IMR-90 (cell line): ENCODE measurements at regions not wholly inside any gene's neighbourhood (a gene's known extent, or its start where the extent isn't known, plus 50 kb on each side); places are given as distances from the start of the nearest gene placed in this dataset.

Source experiments
- ATAC-seq: fragments of 200-7000 bp; cut with Tn5 transposase; 2 replicates; pipeline ENCODE4 v1.9.1; 2020; ENCODE audit warnings: low read depth, mild to moderate bottlenecking, moderate library complexity
- BruUV-seq: library from RNA; stranded (reverse); fragments of 400-500 nt; replicated peaks from 2 replicates; lab custom pipeline; 2021; lab: Mats Ljungman, UMichigan
- CTCF ChIA-PET: fragments of 300-600 bp; formaldehyde crosslinking; extraction: SDS; loops from one replicate; lab custom pipeline; 2021; ENCODE audit warnings: antibody characterized with exemption; lab: Yijun Ruan, JAX
- POLR2A ChIA-PET: fragments of 300-600 bp; sonication (Branson Sonifier 250); formaldehyde crosslinking; loops from one replicate; lab custom pipeline; 2022; ENCODE audit warnings: antibody characterized with exemption; ENCODE audit not compliant: unreplicated experiment; lab: Charles Lee
- DNase-seq: peaks from one replicate; pipeline ENCODE4 v3.0.0; 2013
- H2AFZ ChIP-seq: replicated peaks from 2 replicates; pipeline ENCODE3; 2013; ENCODE audit warnings: low read length, mild to moderate bottlenecking; ENCODE audit not compliant: poor library complexity
- H2AK5ac ChIP-seq: 2 replicates; pipeline ENCODE4 v1.6.1; 2013; ENCODE audit warnings: low read depth, low read length, inconsistent platforms
- H2AK9ac ChIP-seq: replicated peaks from 2 replicates; pipeline ENCODE3; 2013; ENCODE audit warnings: mild to moderate bottlenecking, low read depth, low read length, moderate library complexity; ENCODE audit not compliant: poor library complexity
- H2BK120ac ChIP-seq: 2 replicates; pipeline ENCODE4 v1.6.1; 2013; ENCODE audit warnings: low read depth, low read length, inconsistent platforms
- H2BK15ac ChIP-seq: 3 replicates; pipeline ENCODE4 v1.6.1; 2013; ENCODE audit warnings: low read depth, low read length, inconsistent platforms
- H2BK20ac ChIP-seq: 2 replicates; pipeline ENCODE4 v1.6.1; 2013; ENCODE audit warnings: low read depth, mild to moderate bottlenecking, inconsistent platforms, low read length, moderate library complexity
- H2BK5ac ChIP-seq: 2 replicates; pipeline ENCODE4 v1.6.1; 2013; ENCODE audit warnings: mild to moderate bottlenecking, low read depth, low read length, inconsistent platforms; ENCODE audit not compliant: poor library complexity, severe bottlenecking
- H3K14ac ChIP-seq: replicated peaks from 2 replicates; pipeline ENCODE4 v1.6.1; 2013; ENCODE audit warnings: low read depth, low read length, inconsistent platforms
- H3K18ac ChIP-seq: 2 replicates; pipeline ENCODE4 v1.6.1; 2013; ENCODE audit warnings: low read depth, low read length, control low read depth
- H3K23ac ChIP-seq: 2 replicates; pipeline ENCODE4 v1.6.1; 2013; ENCODE audit warnings: low read depth, low read length, inconsistent platforms
- H3K27ac ChIP-seq: 2 replicates; pipeline ENCODE4 v1.5.1; 2013; ENCODE audit warnings: mild to moderate bottlenecking, control low read depth, low read length; ENCODE audit not compliant: insufficient read depth
- H3K27me3 ChIP-seq: 2 replicates; pipeline ENCODE4 v1.6.1; 2013; ENCODE audit warnings: low read length; ENCODE audit not compliant: control insufficient read depth, insufficient read depth
- H3K36me3 ChIP-seq: 2 replicates; pipeline ENCODE4 v1.6.1; 2013; ENCODE audit warnings: low read length, mixed read lengths; ENCODE audit not compliant: control insufficient read depth, insufficient read depth
- H3K4ac ChIP-seq: 2 replicates; pipeline ENCODE4 v1.6.1; 2013; ENCODE audit warnings: low read depth, low read length, inconsistent platforms
- H3K4me1 ChIP-seq: 2 replicates; pipeline ENCODE4 v1.6.1; 2013; ENCODE audit warnings: low read length, mixed read lengths; ENCODE audit not compliant: control insufficient read depth, insufficient read depth
- H3K4me2 ChIP-seq: 2 replicates; pipeline ENCODE4 v1.6.1; 2013; ENCODE audit warnings: low read depth, mild to moderate bottlenecking, control low read depth, low read length, moderate library complexity
- H3K4me3 ChIP-seq: 2 replicates; pipeline ENCODE4 v1.5.1; 2013; ENCODE audit warnings: low read depth, mild to moderate bottlenecking, control low read depth, low read length, moderate library complexity; ENCODE audit not compliant: insufficient read depth
- H3K56ac ChIP-seq: 2 replicates; pipeline ENCODE4 v1.6.1; 2013; ENCODE audit warnings: low read length, inconsistent platforms; ENCODE audit not compliant: insufficient read depth; ENCODE audit errors: extremely low read depth
- H3K79me1 ChIP-seq, 2 experiments: 2 replicates each; pipeline ENCODE4 v1.6.1; 2013; ENCODE audit warnings: low read length in 2 of 2, inconsistent platforms in 1 of 2, low read depth in 1 of 2
- H3K9ac ChIP-seq: 2 replicates; pipeline ENCODE4 v1.6.1; 2013; ENCODE audit warnings: low read depth, low read length, control low read depth
- H3K9me1 ChIP-seq: 2 replicates; pipeline ENCODE4 v1.6.1; 2013; ENCODE audit warnings: low read length, inconsistent platforms; ENCODE audit not compliant: insufficient read depth
- H3K9me3 ChIP-seq: 2 replicates; pipeline ENCODE4 v1.6.1; 2013; ENCODE audit warnings: low read length; ENCODE audit not compliant: control insufficient read depth, insufficient read depth
- H4K20me1 ChIP-seq: 2 replicates; pipeline ENCODE4 v1.6.1; 2013; ENCODE audit warnings: low read length, inconsistent platforms; ENCODE audit not compliant: insufficient read depth
- H4K5ac ChIP-seq: 2 replicates; pipeline ENCODE4 v1.6.1; 2013; ENCODE audit warnings: mild to moderate bottlenecking, low read depth, low read length, control low read depth
- H4K8ac ChIP-seq, 2 experiments: 2 replicates each; pipeline ENCODE4 v1.6.1; 2013; ENCODE audit warnings: low read depth in 2 of 2, low read length in 2 of 2, control low read depth in 1 of 2, inconsistent platforms in 1 of 2
- H4K91ac ChIP-seq: 2 replicates; pipeline ENCODE4 v1.6.1; 2013; ENCODE audit warnings: low read depth, low read length, inconsistent platforms; ENCODE audit not compliant: insufficient read depth
- BHLHE40 ChIP-seq: fragments of 150-350 bp; IDR thresholded peaks from 2 replicates; pipeline ENCODE4 v1.6.1; 2016; ENCODE audit warnings: mild to moderate bottlenecking, low read depth, low read length
- POLR2A ChIP-seq: IDR thresholded peaks from 2 replicates; pipeline ENCODE4 v1.6.1; 2012; ENCODE audit warnings: mild to moderate bottlenecking, low read depth, low read length
- USF2 ChIP-seq: fragments of 150-350 bp; IDR thresholded peaks from 2 replicates; pipeline ENCODE4 v1.6.1; 2017; ENCODE audit warnings: mild to moderate bottlenecking, antibody characterized with exemption, low read length, low read depth
- WGBS, 2 experiments: methylation state at CpG; one replicate each; pipeline versions ENCODE4 v1.1.5 to v1.1.7; 2013; ENCODE audit warnings: missing lambda C conversion rate in 2 of 2; ENCODE audit not compliant: insufficient read length in 1 of 2; ENCODE audit errors: extremely low coverage in 2 of 2; 5-methylcytosine and 5-hydroxymethylcytosine counted together
- dilution Hi-C: fragments of 300-500 bp; cut with HindIII; formaldehyde crosslinking; loops from one replicate; pipeline ENCODE4 v1.14.3; 2018; ENCODE audit warnings: low sequenced_read_pairs; ENCODE audit not compliant: unreplicated experiment
- in situ Hi-C: fragments of 300-500 bp; cut with MboI; formaldehyde crosslinking; loops from 3 replicates; pipeline ENCODE4 v1.14.3; 2019; ENCODE audit warnings: low sequenced_read_pairs, inconsistent platforms, mixed read lengths
- intact Hi-C: fragments of 100-400 bp; cut with micrococcal nuclease; formaldehyde crosslinking; loops from 2 replicates; pipeline ENCODE4 v1.10.0; 2022

- Histone ChIP-seq H2BK5ac (no peak overlapping the region), H2BK20ac (no peak overlapping the region), H3K27ac (no peak overlapping the region), H4K8ac (no peak overlapping the region), H2AK9ac (no peak overlapping the region), H3K79me1 (no peaks in the 10 kb centered on the region), H3K18ac (no peak overlapping the region), H3K14ac (no peak overlapping the region), H3K27me3 (no peaks in the 10 kb centered on the region), H2BK15ac (no peak overlapping the region), H3K9me1 (no peaks in the 10 kb centered on the region), H3K36me3 (no peaks in the 10 kb centered on the region), H4K20me1 (no peaks in the 10 kb centered on the region), H3K4me2 (no peak overlapping the region), H2AK5ac (no peak overlapping the region), H3K9me3 (peaks cover 2% of the 10 kb centered on the region; the same call in 1 of the 2 replicates), H3K4me3 (no peak overlapping the region), H4K91ac (no peak overlapping the region), H3K9ac (no peak overlapping the region), H3K4me1 (no peaks in the 10 kb centered on the region), H4K5ac (no peak overlapping the region), H3K23ac (no peak overlapping the region), H2BK120ac (no peak overlapping the region), H3K4ac (no peak overlapping the region), H3K56ac (no peak overlapping the region), H2AFZ (no peak overlapping the region)
- TF ChIP-seq USF2 (no peak), POLR2A (no peak), BHLHE40 (no peak)
- no peak for ATAC-seq
- no CpG with 5 or more reads among the region's 3 CpGs for WGBS, 2 experiments
- dilution Hi-C loops (no loop called here), intact Hi-C loops (no loop called here), in situ Hi-C loops (no loop called here)
- ChIA-PET POLR2A (no interaction called here), CTCF (no interaction called here)
- no peak for DNase-seq
- BruUV-seq = no TSS peak
Measured at GRCh38 chr7:125445836-125446235, 516.2 kb upstream of the POT1 start.
